ENCODE measurements at regions not wholly inside any gene's neighbourhood (a gene's known extent, or its start where the extent isn't known, plus 50 kb on each side); places are given as distances from the start of the nearest gene placed in this dataset.

DNA sequence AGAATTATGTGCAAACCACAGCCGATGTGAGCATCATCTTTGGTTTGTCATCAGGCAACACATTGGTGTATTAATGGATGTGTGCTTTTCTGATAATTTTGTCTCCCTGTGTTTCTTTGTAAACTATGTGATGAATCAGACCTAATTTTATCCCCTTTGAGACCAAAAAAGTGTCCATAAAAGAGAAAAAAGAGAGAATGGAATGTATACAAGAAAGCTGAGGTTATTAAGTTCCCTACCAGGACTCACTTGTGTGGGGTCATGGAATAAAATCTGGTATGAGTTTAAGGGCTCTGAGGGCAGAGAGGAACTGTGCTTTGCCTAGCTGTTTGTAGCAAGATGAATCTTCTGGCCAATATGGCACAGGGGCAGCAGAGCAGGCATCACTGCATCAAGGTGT lies 239.5 kb upstream of the HAND2 start:
- no peak overlapping the region for H3K4me3 ChIP-seq (ENCODE audit: low read depth, low read length)
- no peak for TF ChIP-seq CTCF (IDR thresholded peaks at IDR 0.05; ENCODE audit: low read depth, low read length)

DNA sequence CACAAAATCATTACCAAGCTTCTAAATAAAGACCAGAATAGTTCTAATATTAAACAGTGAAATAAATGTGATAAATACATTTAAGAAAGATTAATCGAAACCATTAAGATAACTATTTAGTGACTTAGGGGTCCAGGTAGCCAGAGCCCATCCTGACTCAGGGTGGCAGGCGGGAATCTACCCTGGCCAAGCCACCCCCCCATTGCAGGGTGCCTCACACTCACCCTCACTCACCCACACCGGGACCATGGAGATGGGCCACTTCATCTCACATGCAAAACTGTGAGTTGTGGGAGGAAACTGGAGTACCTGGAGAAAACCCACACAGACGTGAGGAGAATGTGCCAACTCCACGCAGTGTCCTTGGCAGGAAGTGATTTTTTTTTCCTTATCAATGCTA lies 237.6 kb upstream of the HAND2 start:
- no peak overlapping the region for H3K4me3 ChIP-seq (ENCODE audit: low read depth, low read length)
- TF ChIP-seq CTCF (IDR thresholded peaks at IDR 0.05; ENCODE audit: low read depth, low read length): no peak

GRCh38 chr4:173766171-173766600 lies 236.2 kb upstream of the HAND2 start:
- H3K4me3 ChIP-seq (ENCODE audit: low read depth, low read length): no peak overlapping the region
- TF ChIP-seq CTCF (IDR thresholded peaks at IDR 0.05; ENCODE audit: low read depth, low read length): no peak

DNA sequence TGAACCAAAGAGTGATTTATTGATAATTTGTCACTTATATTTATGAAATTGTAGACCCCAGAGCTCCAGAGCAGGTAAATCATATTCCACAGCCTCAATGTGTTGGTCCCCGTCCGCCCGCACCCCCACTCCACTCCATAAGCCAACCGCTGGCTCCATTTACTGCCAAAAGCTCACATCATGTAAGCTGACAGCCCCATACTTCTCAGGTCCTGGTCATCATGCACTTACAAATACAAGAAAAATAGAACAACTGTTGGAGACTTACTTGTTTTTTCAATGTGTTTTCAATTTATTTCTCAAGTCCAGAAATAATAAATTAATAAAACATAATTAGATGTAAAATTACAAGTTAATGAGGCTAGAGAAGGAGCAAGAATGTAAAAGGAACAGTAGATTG lies 235.7 kb upstream of the HAND2 start:
- H3K4me3 ChIP-seq (ENCODE audit: low read depth, low read length): no peak overlapping the region
- no peak for TF ChIP-seq CTCF (IDR thresholded peaks at IDR 0.05; ENCODE audit: low read depth, low read length)

DNA sequence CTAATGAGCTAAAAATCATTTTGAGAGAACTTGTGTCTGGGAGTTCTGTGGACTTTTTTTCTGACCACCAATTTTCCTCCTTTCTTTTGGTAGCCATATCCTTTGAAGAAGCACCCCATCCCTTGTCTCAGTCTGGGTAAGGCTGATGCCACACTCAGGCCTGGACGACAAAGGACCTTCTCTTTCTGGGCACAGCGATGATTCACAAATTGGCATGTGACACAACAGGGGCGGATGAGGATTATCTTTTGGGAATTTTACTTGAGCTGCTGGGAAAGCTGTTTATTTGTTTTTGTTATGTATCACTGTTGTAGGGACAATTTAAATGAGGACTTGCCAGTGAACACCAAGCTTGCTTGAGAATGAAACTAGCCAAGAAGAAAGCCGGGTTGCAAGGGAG lies 233.4 kb upstream of the HAND2 start:
- no peak overlapping the region for H3K4me3 ChIP-seq (ENCODE audit: low read depth, low read length)
- TF ChIP-seq CTCF (IDR thresholded peaks at IDR 0.05; ENCODE audit: low read depth, low read length): no peak

- TF ChIP-seq CTCF (IDR thresholded peaks at IDR 0.05; ENCODE audit: low read depth, low read length): no peak
- no peak overlapping the region for H3K4me3 ChIP-seq (ENCODE audit: low read depth, low read length)
Observed at GRCh38 chr4:173761938-173762337, 231.9 kb upstream of the HAND2 start.

- no peak overlapping the region for H3K4me3 ChIP-seq (ENCODE audit: low read depth, low read length)
- no peak for TF ChIP-seq CTCF (IDR thresholded peaks at IDR 0.05; ENCODE audit: low read depth, low read length)
Observed at GRCh38 chr4:173761236-173761635, 231.2 kb upstream of the HAND2 start.

Data from WI38 (cell line).